Mesenchymal stem cell (in vitro differentiated cells and primary cell): ENCODE measurements at regions not wholly inside any gene's neighbourhood (a gene's known extent, or its start where the extent isn't known, plus 50 kb on each side); places are given as distances from the start of the nearest gene placed in this dataset.

Source experiments
- DNase-seq: peaks from one replicate; pipeline ENCODE4 v3.0.0-alpha.2; 2013
- H2AFZ ChIP-seq: one replicate; pipeline ENCODE4 v1.6.1; 2013; ENCODE audit warnings: low read depth, mild to moderate bottlenecking, control low read depth, inconsistent platforms, low read length, moderate library complexity
- H2AK5ac ChIP-seq: 2 replicates; pipeline ENCODE4 v1.6.1; 2013; ENCODE audit warnings: low read length, moderate library complexity, mild to moderate bottlenecking, inconsistent platforms; ENCODE audit not compliant: severe bottlenecking
- H2BK120ac ChIP-seq: one replicate; pipeline ENCODE4 v1.6.1; 2013; ENCODE audit warnings: low read depth, mild to moderate bottlenecking, inconsistent platforms, low read length, moderate library complexity
- H2BK12ac ChIP-seq, 2 experiments: one replicate each; pipeline ENCODE4 v1.6.1; 2013; ENCODE audit warnings: inconsistent platforms in 2 of 2, low read length in 2 of 2, mild to moderate bottlenecking in 2 of 2, moderate library complexity in 2 of 2, control low read depth in 1 of 2
- H2BK15ac ChIP-seq: one replicate; pipeline ENCODE4 v1.6.1; 2013; ENCODE audit warnings: mild to moderate bottlenecking, low read depth, inconsistent platforms; ENCODE audit not compliant: poor library complexity, severe bottlenecking
- H2BK5ac ChIP-seq: 2 replicates; pipeline ENCODE4 v1.6.1; 2013; ENCODE audit warnings: low read depth, mild to moderate bottlenecking, low read length, control low read depth, inconsistent platforms; ENCODE audit not compliant: poor library complexity, severe bottlenecking
- H3K14ac ChIP-seq, 2 experiments: one replicate each; pipeline ENCODE4 v1.6.1; 2013; ENCODE audit warnings: inconsistent platforms in 2 of 2, low read length in 2 of 2, control low read depth in 1 of 2, mild to moderate bottlenecking in 1 of 2, moderate library complexity in 1 of 2
- H3K18ac ChIP-seq, 2 experiments: one replicate each; pipeline ENCODE4 v1.6.1; 2013; ENCODE audit warnings: inconsistent platforms in 2 of 2, low read length in 2 of 2, control low read depth in 1 of 2, low read depth in 1 of 2, mild to moderate bottlenecking in 1 of 2
- H3K23ac ChIP-seq, 2 experiments: one replicate each; pipeline ENCODE4 v1.6.1; 2013; ENCODE audit warnings: inconsistent platforms in 2 of 2, low read length in 2 of 2, mild to moderate bottlenecking in 2 of 2, moderate library complexity in 2 of 2, control low read depth in 1 of 2
- H3K27ac ChIP-seq: 2 replicates; pipeline ENCODE4 v1.5.1; 2013; ENCODE audit warnings: mild to moderate bottlenecking, moderate library complexity, low read length, control low read depth, inconsistent platforms; ENCODE audit not compliant: poor library complexity, severe bottlenecking
- H3K27me3 ChIP-seq, 2 experiments: 2 replicates each; pipeline versions ENCODE4 v1.6.1 to v1.7.0; 2013; ENCODE audit warnings: low read length in 2 of 2, mild to moderate bottlenecking in 2 of 2, moderate library complexity in 2 of 2, control low read depth in 1 of 2, inconsistent platforms in 1 of 2; ENCODE audit not compliant: control insufficient read depth in 1 of 2, insufficient read depth in 1 of 2
- H3K36me3 ChIP-seq, 2 experiments: 2 replicates each; pipeline versions ENCODE4 v1.6.1 to v1.7.0; 2013; ENCODE audit warnings: low read length in 2 of 2, control low read depth in 1 of 2, inconsistent platforms in 1 of 2, low read depth in 1 of 2, mild to moderate bottlenecking in 1 of 2; ENCODE audit not compliant: insufficient read depth in 2 of 2, control insufficient read depth in 1 of 2
- H3K4ac ChIP-seq, 2 experiments: one replicate each; pipeline ENCODE4 v1.6.1; 2013; ENCODE audit warnings: inconsistent platforms in 2 of 2, low read length in 2 of 2, mild to moderate bottlenecking in 2 of 2, moderate library complexity in 2 of 2, control low read depth in 1 of 2, low read depth in 1 of 2
- H3K4me1 ChIP-seq: 2 replicates; pipeline ENCODE4 v1.6.1; 2013; ENCODE audit warnings: low read depth, low read length, control low read depth; ENCODE audit not compliant: control insufficient read depth, insufficient read depth
- H3K4me2 ChIP-seq: 2 replicates; pipeline ENCODE4 v1.6.1; 2013; ENCODE audit warnings: low read length, mild to moderate bottlenecking, inconsistent platforms; ENCODE audit not compliant: poor library complexity, severe bottlenecking
- H3K4me3 ChIP-seq, 2 experiments: 2 replicates each; pipeline versions ENCODE4 v1.5.1 to v1.7.0; 2013; ENCODE audit warnings: low read length in 2 of 2, mild to moderate bottlenecking in 2 of 2, control low read depth in 1 of 2, low read depth in 1 of 2; ENCODE audit not compliant: insufficient read depth in 1 of 2
- H3K79me1 ChIP-seq: replicated peaks from 2 replicates; pipeline ENCODE4 v1.6.1; 2013; ENCODE audit warnings: mild to moderate bottlenecking, control low read depth, low read length, inconsistent platforms; ENCODE audit not compliant: poor library complexity, severe bottlenecking
- H3K9ac ChIP-seq: 2 replicates; pipeline ENCODE4 v1.7.0; 2013; ENCODE audit warnings: mild to moderate bottlenecking, low read length, moderate library complexity
- H3K9me3 ChIP-seq: 2 replicates; pipeline ENCODE4 v1.7.0; 2013; ENCODE audit warnings: mild to moderate bottlenecking, low read length; ENCODE audit not compliant: control insufficient read depth
- H4K8ac ChIP-seq: one replicate; pipeline ENCODE4 v1.6.1; 2013; ENCODE audit warnings: inconsistent platforms, mild to moderate bottlenecking, low read length, moderate library complexity
- H4K91ac ChIP-seq: one replicate; pipeline ENCODE4 v1.6.1; 2013; ENCODE audit warnings: mild to moderate bottlenecking, low read length, inconsistent platforms
- WGBS: methylation state at CpG from one replicate; pipeline ENCODE4 v1.1.7; 2013; ENCODE audit warnings: mixed read lengths; 5-methylcytosine and 5-hydroxymethylcytosine counted together

DNA sequence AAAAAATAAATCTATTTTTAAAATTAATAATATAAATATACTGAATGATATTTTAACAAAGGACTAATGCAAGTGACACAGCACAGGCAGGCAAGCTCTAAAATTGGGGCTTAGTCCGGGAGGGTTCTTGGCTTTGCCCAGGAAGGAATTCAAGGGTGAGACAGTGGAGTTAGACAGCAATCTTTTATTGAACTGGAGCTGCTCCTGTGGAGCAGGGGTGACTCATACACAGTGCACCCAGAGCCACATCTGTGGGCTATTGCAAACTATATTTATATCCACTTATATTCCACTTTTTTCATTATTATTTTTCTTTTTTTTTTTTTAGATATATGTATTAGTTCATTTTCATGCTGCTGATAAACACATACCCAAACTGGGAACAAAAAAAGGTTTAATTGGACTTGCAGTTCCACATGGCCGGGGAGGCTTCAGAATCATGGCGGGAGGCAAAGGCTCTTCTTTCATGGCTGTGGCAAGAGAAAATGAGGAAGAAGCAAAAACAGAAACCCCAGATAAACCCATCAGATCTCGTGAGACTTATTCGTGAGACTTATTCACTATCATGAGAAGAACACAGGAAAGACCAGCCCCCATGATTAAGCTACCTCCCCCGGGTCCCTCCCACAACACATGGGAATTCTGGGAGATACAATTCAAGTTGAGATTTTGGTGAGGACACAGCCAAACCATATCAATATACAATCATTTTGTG lies 437.1 kb downstream of the BCL11A start:
- Histone ChIP-seq H3K9ac (no peak overlapping the region), H4K8ac (no peak overlapping the region), H3K4ac (no peak overlapping the region), H3K4me2 (no peak overlapping the region), H2BK15ac (no peak overlapping the region), H3K18ac (no peak overlapping the region), H3K9me3 (peaks cover 14% of the 10 kb centered on the region), H3K4me3 (no peak overlapping the region), H2BK120ac (no peak overlapping the region), H2BK5ac (no peak overlapping the region), H3K4me1 (no peaks in the 10 kb centered on the region), H3K36me3 (no peaks in the 10 kb centered on the region), H2AFZ (no peak overlapping the region), H3K23ac (no peak overlapping the region), H4K91ac (no peak overlapping the region), H3K27me3 (no peaks in the 10 kb centered on the region), H2BK12ac (no peak overlapping the region), H3K27ac (no peak overlapping the region), H3K79me1 (no peaks in the 10 kb centered on the region), H2AK5ac (no peak overlapping the region), H3K14ac (no peak overlapping the region)
- WGBS: 81% methylated on average over 4 of the region's 6 CpGs
- DNase-seq: no peak

- H3K27me3 ChIP-seq: no peaks in the 10 kb centered on the region
- no peak overlapping the region for H3K14ac ChIP-seq
- no peak overlapping the region for H2AK5ac ChIP-seq
- H2BK15ac ChIP-seq: no peak overlapping the region
- H3K36me3 ChIP-seq: no peaks in the 10 kb centered on the region
- no peak overlapping the region for H3K27ac ChIP-seq
- H3K23ac ChIP-seq: no peak overlapping the region
- H4K91ac ChIP-seq: no peak overlapping the region
- DNase-seq: no peak
- no peak overlapping the region for H3K4ac ChIP-seq
- WGBS: 83% methylated on average over 1 of the region's 1 CpG
- no peak overlapping the region for H3K9ac ChIP-seq
- no peak overlapping the region for H3K4me2 ChIP-seq
- no peak overlapping the region for H2AFZ ChIP-seq
- no peak overlapping the region for H2BK12ac ChIP-seq
- no peak overlapping the region for H3K4me3 ChIP-seq
- H3K4me1 ChIP-seq: no peaks in the 10 kb centered on the region
- H3K79me1 ChIP-seq: no peaks in the 10 kb centered on the region
- no peak overlapping the region for H2BK120ac ChIP-seq
- H2BK5ac ChIP-seq: no peak overlapping the region
- no peak overlapping the region for H4K8ac ChIP-seq
- H3K18ac ChIP-seq: no peak overlapping the region
- peaks cover 5% of the 10 kb centered on the region for H3K9me3 ChIP-seq
Measured at GRCh38 chr2:60109744-60110143, 443.7 kb downstream of the BCL11A start.

DNA sequence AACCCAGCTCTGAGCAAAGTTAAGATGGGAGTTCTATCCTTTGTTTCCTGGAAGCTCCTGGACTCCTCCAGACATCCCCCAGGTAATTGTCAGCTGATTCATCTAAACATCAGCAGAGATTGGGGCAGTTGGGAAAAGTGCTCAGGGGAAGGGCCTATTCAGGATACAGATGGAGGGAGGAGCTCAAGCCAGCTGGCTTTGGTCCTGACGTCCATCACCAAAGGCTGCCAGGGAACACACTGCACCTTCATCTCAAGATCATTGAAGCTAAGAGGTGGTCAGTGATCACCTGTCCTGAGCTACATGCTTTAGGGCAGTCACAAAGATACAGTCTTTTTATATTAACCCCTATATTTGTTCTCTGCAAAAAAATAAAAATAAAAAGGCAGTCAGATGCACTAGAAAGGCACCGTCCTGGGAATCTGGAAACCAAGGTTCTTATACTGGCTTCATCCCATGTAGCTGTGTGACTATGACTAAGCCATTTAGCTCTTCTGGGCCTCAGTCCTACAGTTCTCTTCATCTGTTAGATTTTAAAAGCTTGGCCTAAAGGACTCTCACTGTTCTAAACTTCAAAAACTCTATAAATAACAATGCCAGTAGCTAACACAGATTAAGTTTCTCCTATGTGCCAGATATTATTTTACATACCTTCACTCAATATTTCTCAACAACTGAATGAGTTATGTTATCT lies 446.5 kb downstream of the BCL11A start:
- 80% methylated on average over 2 of the region's 2 CpGs for WGBS
- no peak overlapping the region for H2BK15ac ChIP-seq
- no peak overlapping the region for H2BK5ac ChIP-seq
- no peaks in the 10 kb centered on the region for H3K4me1 ChIP-seq
- no peak overlapping the region for H4K8ac ChIP-seq
- H2BK120ac ChIP-seq: no peak overlapping the region
- no peak overlapping the region for H3K9ac ChIP-seq
- H3K18ac ChIP-seq: no peak overlapping the region
- H3K23ac ChIP-seq: no peak overlapping the region
- H2AK5ac ChIP-seq: no peak overlapping the region
- no peak overlapping the region for H4K91ac ChIP-seq
- no peaks in the 10 kb centered on the region for H3K9me3 ChIP-seq
- no peak overlapping the region for H3K27ac ChIP-seq
- no peak overlapping the region for H3K14ac ChIP-seq
- no peak overlapping the region for H2BK12ac ChIP-seq
- no peak overlapping the region for H2AFZ ChIP-seq
- no peaks in the 10 kb centered on the region for H3K36me3 ChIP-seq
- no peaks in the 10 kb centered on the region for H3K27me3 ChIP-seq
- no peaks in the 10 kb centered on the region for H3K79me1 ChIP-seq
- no peak overlapping the region for H3K4ac ChIP-seq
- H3K4me3 ChIP-seq: no peak overlapping the region
- no peak overlapping the region for H3K4me2 ChIP-seq
- no peak for DNase-seq

GRCh38 chr2:60105906-60106305 lies 447.5 kb downstream of the BCL11A start:
- Histone ChIP-seq H3K9me3 (no peaks in the 10 kb centered on the region), H4K91ac (no peak overlapping the region), H4K8ac (no peak overlapping the region), H2AFZ (no peak overlapping the region), H3K4me3 (no peak overlapping the region), H2BK5ac (no peak overlapping the region), H3K36me3 (no peaks in the 10 kb centered on the region), H3K79me1 (no peaks in the 10 kb centered on the region), H3K9ac (no peak overlapping the region), H3K14ac (no peak overlapping the region), H2BK15ac (no peak overlapping the region), H2BK12ac (no peak overlapping the region), H2AK5ac (no peak overlapping the region), H2BK120ac (no peak overlapping the region), H3K27me3 (no peaks in the 10 kb centered on the region), H3K27ac (no peak overlapping the region), H3K4me2 (no peak overlapping the region), H3K4me1 (no peaks in the 10 kb centered on the region), H3K4ac (no peak overlapping the region), H3K18ac (no peak overlapping the region), H3K23ac (no peak overlapping the region)
- WGBS: 87% methylated on average over 3 of the region's 7 CpGs
- DNase-seq: no peak
